ENCODE measurements at regions not wholly inside any gene's neighbourhood (a gene's known extent, or its start where the extent isn't known, plus 50 kb on each side); places are given as distances from the start of the nearest gene placed in this dataset.

GRCh38 chr5:166503506-166503905, 1787.9 kb upstream of the WWC1 start:
- no peaks in the 10 kb centered on the region for H3K79me2 ChIP-seq (ENCODE audit: insufficient read depth, low read length)
- ChIA-PET POLR2A (no interaction called here), CTCF (ENCODE audit: low intra/inter-chr PET ratio, low total read pairs) (no interaction called here)
- no peaks in the 10 kb centered on the region for H3K27me3 ChIP-seq (ENCODE audit: control insufficient read depth in 1 of 2, insufficient read depth in 2 of 2, low read length in 2 of 2)
- H3K4me1 ChIP-seq (ENCODE audit: insufficient read depth, low read length): no peaks in the 10 kb centered on the region
- no peak overlapping the region for H3K4me3 ChIP-seq (replicated peaks in 1 of 3; ENCODE audit: insufficient read depth in 1 of 3, low read depth in 2 of 3, low read length in 3 of 3)
- no peak overlapping the region for H3K4me2 ChIP-seq (ENCODE audit: low read depth, low read length)
- no peak for DNase-seq (ENCODE audit: low spot score)
- no peak overlapping the region for H2AFZ ChIP-seq (ENCODE audit: low read length)
- FAIRE-seq: no peak
- in situ Hi-C loops (cut with HindIII; ENCODE audit: extremely low pct_ligation_motif_present, low pct_unique_long_range_greater_than_20kb): no loop called here
- H3K9ac ChIP-seq (ENCODE audit: insufficient read depth, low read depth, low read length): no peak overlapping the region
- no peak overlapping the region for H3K27ac ChIP-seq (ENCODE audit: extremely low read length, insufficient read depth, low read length)
- H3K9me3 ChIP-seq (ENCODE audit: low read length): peaks cover 85% of the 10 kb centered on the region
- no peaks in the 10 kb centered on the region for H4K20me1 ChIP-seq (ENCODE audit: insufficient read depth, low read length)
- 6% methylated on average over 1 of the region's 1 CpG for WGBS (ENCODE audit: low lambda C conversion rate)
- no peaks in the 10 kb centered on the region for H3K36me3 ChIP-seq (replicated peaks in 1 of 2; ENCODE audit: control insufficient read depth in 1 of 2, insufficient read depth in 2 of 2, low read length in 2 of 2)
- TF ChIP-seq REL (CRISPR knock-in tag; conservative IDR thresholded peaks at IDR 0.05) (no peak), ZNF225 (CRISPR knock-in tag; IDR thresholded peaks at IDR 0.05) (no peak), DRAP1 (CRISPR knock-in tag; IDR thresholded peaks at IDR 0.05) (no peak), ATF3 (CRISPR knock-in tag; IDR thresholded peaks at IDR 0.05) (no peak), ZNF232 (CRISPR knock-in tag; IDR thresholded peaks at IDR 0.05; ENCODE audit: borderline replicate concordance) (no peak), SYNCRIP (IDR thresholded peaks at IDR 0.05; ENCODE audit: insufficient read depth, low read depth, low read length) (no peak), DDIT3 (CRISPR knock-in tag; IDR thresholded peaks at IDR 0.05) (no peak), KLF13 (CRISPR knock-in tag; IDR thresholded peaks at IDR 0.05) (no peak), CHCHD3 (CRISPR knock-in tag; IDR thresholded peaks at IDR 0.05) (no peak), IRX3 (CRISPR knock-in tag; IDR thresholded peaks at IDR 0.05; ENCODE audit: borderline replicate concordance, low read depth) (no peak), ZBTB38 (CRISPR knock-in tag; IDR thresholded peaks at IDR 0.05) (no peak), DBP (CRISPR knock-in tag; IDR thresholded peaks at IDR 0.05; ENCODE audit: not compliant biosample characterization) (no peak), ARID2 (CRISPR knock-in tag; IDR thresholded peaks at IDR 0.05; ENCODE audit: borderline replicate concordance) (no peak), HNRNPL (IDR thresholded peaks at IDR 0.05; ENCODE audit: low read depth, low read length) (no peak), U2AF2 (IDR thresholded peaks at IDR 0.05; ENCODE audit: low read depth, low read length) (no peak), KMT2A (CRISPR knock-in tag; IDR thresholded peaks at IDR 0.05) (no peak), PREB (CRISPR knock-in tag; IDR thresholded peaks at IDR 0.05) (no peak), MAFK (conservative IDR thresholded peaks at IDR 0.05 in 1 of 2, IDR thresholded peaks at IDR 0.05 in 1 of 2; ENCODE audit: low read length in 2 of 2) (no peak), ZNF530 (CRISPR knock-in tag; IDR thresholded peaks at IDR 0.05; ENCODE audit: low read depth) (no peak)
- no TSS peak for BruUV-seq (replicated peaks)
- no peak for ATAC-seq
- intact Hi-C loops (cut with micrococcal nuclease; ENCODE audit: unreplicated experiment): no loop called here
